ENCODE measurements at regions not wholly inside any gene's neighbourhood (a gene's known extent, or its start where the extent isn't known, plus 50 kb on each side); places are given as distances from the start of the nearest gene placed in this dataset.
A peak's percentile ranks its signal among the peaks of the same experiment; 100 is the strongest.
"Not testable (repeated sequence)": the region's sequence is repeated elsewhere in the genome, so short reads cannot be mapped to it uniquely, and the experiment has no call there.

DNA sequence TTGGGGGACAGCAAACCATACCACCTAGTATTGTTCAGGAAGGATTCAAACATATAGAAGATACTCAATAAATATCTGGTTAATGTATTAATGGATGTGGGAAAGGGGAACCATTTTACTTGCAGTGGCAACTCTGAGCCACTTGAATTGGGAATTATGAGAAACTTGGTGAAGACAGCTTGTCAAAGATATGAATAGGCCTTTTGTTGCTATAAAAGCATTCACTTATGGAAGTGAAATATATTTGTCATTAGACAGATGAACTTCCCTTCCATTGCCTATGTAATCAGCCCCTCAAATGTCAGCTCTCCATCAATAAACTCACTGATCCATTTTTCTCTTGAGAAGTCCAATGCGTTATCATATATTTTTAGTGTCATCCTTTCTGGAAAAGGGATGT lies 56.1 kb downstream of the GPR85 start:
- DNase-seq = no peak

DNA sequence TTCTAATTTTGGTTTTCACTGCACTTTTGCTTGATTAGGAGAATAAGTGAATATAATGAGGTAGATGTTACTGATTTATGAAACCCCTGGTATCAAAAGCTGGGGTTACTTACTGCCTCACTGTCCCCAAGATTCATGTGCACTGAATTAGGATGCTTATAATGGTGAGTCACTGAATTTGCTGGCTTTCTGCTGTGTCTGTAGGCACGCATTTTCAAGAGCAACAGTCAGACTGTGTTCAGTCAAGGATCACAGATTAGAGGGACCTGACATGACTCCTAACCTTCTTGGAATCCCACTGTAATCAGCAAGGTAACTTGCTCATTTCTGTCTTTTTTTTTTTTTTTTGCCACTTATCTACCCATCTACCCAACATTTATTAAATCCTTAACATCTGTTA lies 59.7 kb downstream of the GPR85 start:
- DNase-seq = no peak

DNA sequence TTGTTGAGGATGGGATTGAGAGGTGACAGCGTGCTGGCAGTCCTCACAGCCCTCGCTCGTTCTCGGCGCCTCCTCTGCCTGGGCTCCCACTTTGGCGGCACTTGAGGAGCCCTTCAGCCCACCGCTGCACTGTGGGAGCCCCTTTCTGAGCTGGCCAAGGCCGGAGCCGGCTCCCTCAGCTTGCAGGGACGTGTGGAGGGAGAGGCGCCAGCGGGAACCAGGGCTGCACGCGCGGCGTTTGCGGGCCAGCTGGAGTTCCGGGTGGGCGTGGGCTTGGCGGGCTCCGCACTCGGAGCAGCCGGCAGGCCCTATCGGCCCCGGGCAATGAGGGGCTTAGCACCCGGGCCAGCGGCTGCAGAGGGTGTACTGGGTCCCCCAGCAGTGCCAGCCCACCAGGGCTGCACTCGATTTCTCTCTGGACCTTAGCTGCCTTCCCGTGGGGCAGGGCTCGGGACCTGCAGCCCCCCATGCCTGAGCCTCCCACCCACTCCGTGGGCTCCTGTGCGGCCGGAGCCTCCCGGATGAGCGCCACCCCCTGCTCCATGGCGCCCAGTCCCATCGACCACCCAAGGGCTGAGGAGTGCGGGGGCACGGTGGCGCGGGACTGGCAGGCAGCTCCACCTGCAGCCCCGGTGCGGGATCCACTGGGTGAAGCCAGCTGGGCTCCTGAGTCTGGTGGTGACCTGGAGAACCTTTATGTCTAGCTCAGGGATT lies 69.3 kb downstream of the GPR85 start:
- not testable (repeated sequence) for DNase-seq

DNA sequence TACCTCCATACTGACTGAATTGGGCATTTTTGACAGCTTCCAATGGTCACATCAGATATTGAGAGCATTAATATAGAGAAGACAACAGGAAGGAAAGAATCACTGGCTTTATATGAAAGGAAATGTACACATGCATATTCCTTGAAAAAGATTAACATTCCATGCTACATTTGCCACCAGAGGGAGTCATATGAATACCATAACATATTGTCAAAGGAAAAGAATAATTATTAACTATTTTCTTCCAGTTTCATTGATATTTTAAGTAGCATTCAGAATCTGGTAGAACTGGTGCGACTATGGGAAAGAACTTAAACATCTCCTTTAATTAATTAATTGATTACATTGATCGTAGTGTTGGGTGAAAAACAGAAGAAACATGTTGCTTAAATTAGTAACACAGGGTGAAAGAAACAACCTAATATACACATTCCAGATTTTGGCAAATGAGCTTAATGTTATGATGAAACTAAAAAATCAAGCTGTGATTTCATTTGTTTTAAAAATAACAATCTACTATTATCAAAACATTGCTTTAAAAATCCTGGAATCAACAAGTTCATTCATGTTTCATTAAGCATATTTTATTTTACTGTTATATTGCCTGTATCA lies 71.5 kb downstream of the GPR85 start:
- DNase-seq = peak; percentile 16 to 23

DNA sequence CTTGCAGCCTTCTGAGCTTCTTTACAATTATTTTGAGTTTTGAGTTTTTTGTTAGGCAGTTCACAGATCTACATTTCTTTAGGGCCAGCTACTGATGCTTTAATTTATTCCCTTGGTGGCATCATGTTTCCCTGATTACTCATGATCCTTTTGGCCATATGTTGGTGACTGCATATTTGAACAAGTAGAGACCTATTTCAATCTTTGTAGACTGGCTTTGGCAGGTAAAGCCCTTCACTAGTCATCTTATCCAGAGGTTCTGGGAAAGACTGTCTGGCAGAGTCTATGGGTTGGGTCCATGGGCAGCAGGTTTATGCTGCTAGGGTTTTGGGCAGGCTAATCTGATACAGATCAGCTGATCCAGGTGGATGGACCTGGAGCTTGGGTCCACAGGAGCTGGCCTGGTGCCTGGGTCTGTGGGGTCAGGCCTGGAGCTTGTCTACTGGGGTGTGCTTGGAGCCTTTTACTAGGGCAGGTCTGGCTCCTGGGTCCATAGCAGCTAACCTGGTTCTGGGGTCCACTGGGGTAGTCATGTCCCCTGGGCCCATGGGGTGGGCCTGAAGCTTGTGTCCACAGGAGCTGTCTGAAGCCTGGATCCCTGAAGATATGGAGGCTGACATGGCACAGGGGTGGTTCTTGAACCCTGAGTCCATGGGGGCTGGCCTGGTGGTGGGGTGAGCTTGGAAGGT lies 72.7 kb downstream of the GPR85 start:
- no peak for DNase-seq

DNA sequence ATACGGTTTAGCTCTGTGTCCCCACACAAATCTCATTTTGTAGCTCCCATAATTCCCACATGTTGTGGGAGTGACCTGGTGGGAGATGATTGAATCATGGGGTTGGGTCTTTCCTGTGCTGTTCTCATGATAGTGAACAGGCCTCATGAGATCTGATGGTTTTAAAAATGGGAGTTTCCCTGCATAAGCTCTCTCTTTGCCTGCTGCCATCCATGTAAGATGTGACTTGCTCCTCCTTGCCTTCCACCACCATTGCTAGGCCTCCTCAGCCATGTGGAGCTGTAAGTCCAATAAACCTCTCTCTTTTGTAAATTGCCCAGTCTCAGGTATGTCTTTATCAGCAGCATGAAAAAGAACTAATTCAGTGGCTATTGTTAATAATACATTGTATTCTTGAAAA lies 73.8 kb downstream of the GPR85 start:
- not testable (repeated sequence) for DNase-seq

DNA sequence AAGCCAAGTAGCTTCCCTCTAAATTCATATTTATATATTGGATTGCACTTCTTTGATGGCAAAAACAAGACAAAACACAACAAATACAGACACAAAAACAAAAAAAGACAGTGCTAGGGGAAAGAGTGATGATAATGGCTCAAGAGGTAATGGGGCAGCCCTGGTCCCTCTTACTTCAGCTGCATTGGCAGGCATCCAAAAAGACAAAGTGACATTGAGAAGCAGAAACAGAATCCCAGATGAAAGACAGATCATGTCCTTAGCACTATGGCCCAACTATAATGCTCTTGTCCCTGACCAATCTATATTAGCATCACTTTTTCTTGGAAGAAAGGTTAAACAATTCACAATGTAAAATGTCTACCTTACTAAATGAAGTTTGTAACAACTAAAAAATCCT lies 76.2 kb downstream of the GPR85 start:
- no peak for DNase-seq

DNA sequence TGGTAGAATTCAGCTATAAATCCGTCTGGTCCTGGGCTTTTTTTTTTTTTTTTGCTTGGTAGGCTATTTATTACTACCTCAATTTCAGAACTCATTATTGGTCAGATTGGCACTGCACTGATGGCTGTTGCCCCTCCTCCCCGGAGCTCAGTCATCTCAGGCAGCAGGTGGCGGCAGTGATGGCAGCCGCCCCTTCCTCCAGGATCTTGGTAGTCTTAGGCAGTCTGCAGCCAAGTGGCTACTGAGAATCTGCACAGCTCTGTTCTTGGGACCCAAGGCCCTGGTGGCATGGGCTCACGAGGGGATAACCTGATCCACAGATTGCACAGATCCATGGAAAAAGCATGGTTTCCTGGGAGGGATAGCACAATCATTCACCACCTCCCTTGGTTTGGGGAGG lies 77.9 kb downstream of the GPR85 start:
- no peak for DNase-seq

DNA sequence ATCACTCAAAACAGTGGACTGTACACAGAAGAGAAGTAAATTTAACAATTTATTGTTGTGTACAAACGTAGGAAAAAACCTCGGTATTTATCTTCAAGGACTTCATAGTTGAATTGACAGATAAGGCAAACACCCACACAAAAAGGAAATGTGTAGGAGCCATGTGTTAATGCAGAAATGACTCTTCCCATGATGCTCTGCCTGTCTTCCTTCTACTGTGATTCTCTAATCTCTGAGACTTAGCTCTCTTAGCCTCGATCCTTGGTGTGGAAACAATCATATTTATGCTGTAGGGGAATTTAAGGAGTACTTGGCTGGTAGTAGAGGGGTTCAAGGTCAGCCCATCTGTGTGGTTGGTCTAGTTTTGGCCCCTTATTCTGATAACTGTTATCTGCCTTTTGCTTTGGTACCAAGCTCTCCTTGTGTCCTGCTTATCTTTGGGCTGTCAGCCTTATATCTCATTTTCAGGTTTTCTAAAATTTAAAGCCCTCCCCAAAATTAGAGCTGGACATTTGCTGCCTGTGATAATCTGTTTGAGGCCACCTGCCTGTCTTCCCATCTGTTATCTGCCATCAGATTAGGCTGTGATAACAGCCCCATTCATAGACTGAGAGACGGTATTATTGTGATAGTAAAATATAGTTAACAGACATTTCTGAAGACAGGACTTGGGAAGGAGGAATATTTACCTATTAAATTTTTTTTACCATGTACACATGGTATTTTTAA lies 81.7 kb downstream of the GPR85 start:
- DNase-seq = no peak

DNA sequence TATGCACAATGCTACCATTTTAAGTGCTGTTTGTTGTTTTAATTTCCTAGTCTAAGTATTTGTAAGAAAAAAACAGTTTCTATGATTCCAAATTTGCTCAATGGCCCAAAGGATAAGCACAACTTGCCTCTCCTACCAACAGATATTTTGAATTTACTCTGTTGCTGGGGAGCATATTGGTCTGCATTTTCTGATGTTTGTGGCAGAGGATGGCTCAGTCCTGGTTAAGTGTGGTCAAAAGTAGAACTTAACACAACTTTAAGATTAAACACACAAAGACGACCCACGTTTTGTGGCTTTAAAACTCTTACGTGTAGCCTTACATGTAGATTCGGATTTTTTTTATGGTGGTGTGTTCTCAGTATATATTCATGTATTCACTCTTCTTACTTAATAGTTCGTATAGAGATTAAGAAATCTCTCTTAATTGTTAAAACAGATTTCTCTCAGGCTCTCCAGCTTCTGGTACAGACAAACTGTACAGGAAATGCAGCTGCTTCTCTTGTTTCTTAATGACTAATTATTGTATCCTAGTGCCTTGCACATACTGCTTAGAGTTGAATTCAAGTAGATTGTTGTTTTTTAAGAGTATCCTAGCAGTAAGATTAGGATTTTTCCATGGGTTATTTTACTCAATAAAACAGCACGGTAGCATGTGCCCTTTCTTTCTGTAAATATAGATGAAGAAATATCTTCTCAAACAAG lies 86.2 kb downstream of the GPR85 start:
- no peak for DNase-seq

DNA sequence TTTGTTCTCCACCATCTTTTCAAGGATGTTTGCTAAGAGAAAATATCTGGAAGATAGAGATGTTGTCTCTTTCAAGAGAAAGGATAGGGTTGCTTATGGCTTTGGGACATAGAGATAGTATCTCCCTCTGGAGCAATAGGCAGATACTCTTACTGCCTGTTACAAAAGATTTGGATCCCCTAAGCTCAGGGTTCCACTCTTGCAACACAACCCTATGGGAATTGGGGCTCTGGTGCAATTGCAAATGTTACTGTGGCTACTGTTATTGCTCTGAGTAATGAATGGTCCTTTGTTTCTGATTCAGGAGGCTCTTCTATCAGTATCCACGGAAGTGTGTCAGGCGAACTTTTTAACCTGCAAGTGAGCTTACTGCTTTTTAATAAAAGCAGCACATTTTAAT lies 88.8 kb downstream of the GPR85 start:
- no peak for DNase-seq

DNA sequence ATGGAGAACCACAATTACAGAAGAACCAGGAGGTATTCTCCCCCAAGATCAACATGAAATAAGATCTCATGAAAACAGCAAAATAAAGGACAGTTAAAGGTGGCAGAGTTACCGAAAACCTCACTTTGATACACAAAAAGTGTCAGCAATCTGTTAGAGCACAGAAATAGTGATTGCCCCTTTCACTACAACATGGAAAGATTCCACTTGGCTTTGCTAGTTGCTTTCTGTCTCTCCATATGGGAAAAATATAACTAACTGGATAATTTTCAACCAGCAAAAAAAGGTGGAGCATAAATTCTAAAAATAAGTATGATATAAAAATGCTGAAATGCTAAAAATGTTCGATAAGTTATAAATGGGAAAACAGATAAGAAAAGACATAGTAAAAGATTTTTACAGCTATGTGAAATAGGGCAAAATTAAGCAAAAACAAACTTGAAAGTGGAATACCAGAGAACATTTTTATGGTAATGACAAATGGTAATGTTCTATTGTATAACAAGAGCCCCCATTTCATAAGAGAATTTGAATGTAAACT lies 90.2 kb downstream of the GPR85 start:
- no peak for DNase-seq

DNA sequence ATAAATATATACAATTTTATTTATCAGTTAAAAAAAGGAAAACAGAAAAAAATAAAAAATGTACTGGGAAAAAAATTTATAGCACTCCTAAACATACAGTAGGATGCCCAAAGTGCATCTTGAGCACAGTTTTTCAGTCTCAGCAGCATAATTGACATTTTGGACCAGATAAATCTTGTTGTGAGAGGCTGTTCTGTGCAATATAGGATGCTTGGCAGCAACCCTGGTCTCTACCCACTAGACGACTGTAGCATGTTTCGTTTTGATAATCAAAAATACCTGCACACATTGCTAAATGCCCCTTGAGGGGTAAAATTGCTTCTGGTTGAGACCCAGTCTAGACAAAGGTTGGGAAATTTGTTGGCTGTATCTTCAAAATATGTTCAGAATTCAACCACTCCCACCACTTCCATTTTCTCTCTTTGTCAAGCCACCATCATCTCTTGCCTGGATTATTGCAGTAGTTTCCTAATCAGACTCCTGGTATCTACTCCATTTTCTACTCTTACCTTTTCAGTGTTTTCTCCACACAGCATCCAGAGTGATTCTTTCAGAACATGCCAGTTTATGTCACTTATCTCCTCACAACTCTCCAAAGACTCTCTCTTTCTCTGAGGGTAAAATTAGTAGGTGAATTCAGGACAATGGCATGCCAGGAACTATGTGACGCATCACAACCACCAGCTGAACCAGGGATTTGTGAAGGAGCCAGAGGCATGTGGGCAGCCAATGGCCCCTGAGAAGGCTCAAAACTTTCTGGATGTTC lies 91.4 kb downstream of the GPR85 start:
- no peak for DNase-seq

DNA sequence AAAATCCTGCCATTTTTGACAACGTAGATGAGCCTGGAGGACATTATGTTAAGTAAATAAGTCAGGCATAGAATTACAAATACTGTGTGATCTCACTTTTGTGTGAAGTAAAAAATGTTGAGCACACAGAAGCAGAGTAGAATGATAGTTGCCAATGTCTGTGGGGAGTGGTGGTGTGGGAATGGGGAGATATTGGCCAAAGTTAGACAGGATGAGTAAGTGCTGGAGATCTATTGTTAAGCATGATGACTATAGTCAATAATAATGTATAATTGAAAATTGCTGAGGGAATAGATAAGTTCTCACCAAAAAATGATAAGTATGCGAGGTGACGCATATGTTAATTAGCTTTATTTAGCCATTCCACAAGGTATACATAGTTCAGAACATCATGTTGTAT lies 92.0 kb downstream of the GPR85 start:
- no peak for DNase-seq

DNA sequence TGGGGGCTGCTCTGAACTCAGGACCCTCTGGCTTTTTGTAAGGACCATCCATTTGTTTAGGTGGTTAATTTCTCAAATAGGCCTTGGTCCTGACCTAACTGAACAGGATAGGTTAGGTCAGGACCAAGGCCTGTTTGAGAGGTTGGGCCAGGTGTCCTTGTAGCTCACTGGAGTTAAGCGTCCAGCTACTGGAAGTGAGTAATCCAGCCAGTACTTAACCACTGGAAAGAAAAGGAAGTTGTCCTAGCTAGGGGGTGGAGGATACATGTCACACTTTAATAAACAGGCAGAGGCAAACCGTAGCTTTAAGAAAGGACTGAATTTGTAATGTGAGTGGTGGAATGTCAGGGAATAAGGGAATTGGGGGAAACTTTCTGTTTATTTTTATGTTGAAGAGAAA lies 96.0 kb downstream of the GPR85 start:
- DNase-seq = peak in 1 of 2 experiments; percentile 7

DNA sequence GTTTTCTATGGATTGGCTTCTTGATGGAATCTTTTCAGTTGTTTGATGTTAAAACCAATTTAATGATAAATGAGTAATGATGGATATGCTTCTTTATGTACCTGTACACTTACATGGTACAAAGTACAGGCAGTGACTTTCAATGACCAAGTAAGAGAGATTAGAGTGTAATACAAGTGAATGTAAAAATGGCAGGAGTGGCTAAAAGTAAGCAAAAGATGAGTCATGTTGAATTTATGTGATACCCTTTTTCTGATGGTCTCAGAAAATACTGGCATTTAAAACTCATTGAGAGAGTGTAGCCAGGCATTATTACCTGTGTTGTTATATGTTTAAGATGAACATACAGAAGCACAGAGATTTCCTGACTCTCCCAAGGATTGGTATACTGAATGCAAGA lies 97.1 kb downstream of the GPR85 start:
- DNase-seq = no peak

DNA sequence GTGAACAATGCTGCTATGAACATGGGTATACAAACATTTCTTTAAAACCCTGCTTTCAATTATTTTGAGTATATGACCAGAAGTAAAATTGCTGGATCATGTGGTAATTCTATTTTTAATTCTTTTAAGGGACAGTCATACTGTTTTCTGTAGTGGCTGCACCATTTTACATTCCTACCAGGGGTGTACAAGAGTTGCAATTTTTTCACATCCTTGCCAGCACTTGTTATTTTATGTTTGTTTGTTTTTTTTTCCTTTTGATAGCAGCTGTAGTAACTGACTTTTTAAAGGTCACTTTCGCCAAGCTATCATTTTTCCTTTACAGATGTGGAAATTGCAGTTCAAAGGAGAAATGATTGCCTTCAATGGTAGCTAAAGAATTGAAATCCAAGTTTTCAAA lies 99.5 kb downstream of the GPR85 start:
- no peak for DNase-seq

DNA sequence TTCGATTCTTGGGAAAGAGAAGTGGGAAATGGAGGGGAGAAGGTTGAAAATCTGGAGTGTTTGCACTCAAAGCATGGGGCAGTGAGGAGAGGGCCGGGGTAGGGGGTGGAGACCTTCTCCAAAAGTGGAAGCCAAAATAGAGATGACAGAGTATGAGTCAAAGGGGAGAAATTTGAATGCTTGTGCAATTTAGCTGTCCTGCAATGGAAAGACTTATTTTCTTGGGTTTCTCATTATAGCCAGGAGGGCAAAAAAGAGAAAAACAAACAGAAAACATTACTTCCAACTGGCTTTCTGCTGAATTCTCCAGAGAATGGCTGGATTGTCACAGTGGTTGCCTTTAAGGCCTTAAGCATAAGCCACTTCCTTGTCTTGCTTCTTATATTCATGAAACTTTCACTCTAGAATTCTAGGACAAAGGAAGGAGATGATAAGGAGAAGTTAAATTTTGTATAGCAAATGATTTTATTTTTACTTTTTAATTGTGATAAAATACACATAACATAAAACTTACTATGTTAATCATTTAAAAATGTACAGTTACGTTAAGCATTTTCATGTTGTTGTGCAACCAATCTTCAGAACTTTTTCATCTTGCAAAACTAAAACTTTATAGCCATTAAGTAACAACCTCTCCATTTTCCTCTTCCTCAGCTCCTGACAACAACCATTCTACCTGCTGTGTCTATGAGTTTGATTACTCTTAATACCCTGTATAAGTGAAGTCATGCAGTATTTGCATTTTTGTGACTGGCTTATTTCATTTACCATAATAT lies 100.2 kb downstream of the GPR85 start:
- peak; percentile 35 to 49 for DNase-seq

DNA sequence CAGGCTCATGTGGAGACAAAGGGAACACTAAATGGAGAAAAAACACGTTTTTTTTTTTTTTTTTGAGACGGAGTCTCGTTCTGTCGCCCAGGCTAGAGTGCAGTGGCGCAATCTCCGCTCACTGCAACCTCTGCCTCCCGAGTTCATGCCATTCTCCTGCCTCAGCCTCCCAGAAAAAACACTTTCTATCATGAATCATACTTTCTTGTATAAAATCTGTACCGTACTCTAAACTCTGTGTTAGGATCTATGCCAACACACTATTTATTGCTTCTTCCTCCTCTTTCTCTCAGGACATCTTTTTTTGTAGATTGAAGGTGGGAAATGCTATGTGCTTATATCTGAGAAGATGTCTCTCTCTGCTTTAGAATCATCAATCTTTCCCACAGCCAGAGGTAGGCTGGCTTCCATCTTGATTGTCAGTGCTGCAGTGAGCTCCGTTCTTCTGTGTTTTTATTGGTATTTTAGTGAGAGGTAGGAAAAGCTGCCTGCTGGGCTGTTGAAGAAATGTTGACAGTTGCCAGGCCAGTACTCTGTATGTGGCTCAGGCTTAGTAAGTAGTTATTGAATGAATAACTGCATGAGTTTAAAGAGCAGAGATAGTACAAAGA lies 101.1 kb downstream of the GPR85 start:
- no peak for DNase-seq

DNA sequence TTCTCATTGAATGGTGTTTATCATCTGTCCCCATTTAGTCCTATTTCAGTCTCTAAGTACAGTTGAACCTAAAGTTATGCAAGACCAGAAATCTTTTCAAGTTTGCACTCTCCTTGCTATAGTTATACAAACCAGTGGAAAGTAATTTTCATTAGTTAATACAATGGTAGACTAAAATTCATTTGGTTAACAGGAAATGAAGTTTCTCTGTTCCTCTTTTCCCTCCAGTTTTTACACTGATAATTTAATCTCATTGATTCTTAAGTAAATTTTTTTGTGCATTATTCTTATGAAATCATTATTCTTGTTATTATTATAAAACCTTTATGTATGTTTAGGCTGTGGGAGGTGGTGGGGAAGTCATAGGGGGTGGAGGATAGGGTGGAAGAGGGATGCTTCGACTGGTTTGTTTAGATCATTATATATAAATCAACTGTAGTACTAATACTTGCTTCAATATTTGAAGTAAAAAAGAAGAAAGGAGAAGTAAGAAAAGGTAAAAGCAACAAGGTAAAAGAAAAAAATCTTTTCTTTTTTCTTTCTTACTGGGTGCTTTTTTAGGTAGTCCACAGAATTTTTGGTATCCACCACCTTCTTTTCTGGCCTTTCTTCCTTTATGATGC lies 104.1 kb downstream of the GPR85 start:
- no peak for DNase-seq
